ENCODE measurements at regions not wholly inside any gene's neighbourhood (a gene's known extent, or its start where the extent isn't known, plus 50 kb on each side); places are given as distances from the start of the nearest gene placed in this dataset.

DNA sequence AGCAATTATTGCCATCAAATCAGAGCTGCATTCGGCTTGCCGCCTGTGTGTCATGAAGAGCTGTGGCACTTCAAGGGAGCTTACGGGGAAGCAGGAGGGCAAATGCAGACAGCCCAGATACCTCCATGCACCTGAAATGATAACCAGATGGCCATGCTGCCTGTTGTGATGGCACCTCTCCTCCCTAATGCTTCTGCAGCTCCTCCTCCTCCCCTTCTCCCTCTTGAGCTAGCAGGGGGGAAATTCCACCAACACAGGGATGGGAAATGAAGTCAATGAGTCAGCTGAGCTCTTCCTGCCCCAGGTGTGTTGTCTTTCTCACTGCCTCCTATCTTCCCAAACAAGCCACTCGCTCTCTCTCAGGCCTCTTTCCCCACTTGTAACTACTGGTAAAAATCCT, 565.0 kb downstream of the BCOR start:
- no peak overlapping the region for H3K27ac ChIP-seq (ENCODE audit: low read depth in 2 of 2, low read length in 1 of 2)

DNA sequence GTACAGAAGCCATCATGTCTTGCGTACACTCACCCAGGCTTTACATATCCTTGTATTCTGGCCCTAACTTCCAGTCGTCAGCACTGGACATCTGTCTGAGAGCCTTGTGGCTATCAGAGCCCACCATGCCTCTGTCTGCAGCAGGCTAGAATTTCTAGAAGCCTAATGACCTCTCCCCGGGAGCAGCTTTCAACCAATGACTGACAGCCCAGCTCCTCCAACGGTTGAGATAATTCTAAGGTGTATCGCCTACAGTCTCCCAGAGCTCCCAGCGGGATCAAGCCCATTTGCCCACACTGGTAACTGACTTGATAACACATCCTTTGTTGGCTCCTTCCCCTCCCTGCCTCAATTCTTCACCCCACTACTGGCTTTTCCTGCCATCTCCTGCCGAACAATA, 562.8 kb downstream of the BCOR start:
- Histone ChIP-seq H3K9me3 (no peaks in the 10 kb centered on the region), H3K79me2 (ENCODE audit: insufficient read depth) (no peaks in the 10 kb centered on the region), H3K27me3 (ENCODE audit: insufficient read depth) (peaks cover 32% of the 10 kb centered on the region), H3K4me3 (ENCODE audit: low read depth in 2 of 2, low read length in 1 of 2) (no peak overlapping the region), H2AFZ (ENCODE audit: low read depth) (no peak overlapping the region), H4K20me1 (ENCODE audit: insufficient read depth) (no peaks in the 10 kb centered on the region), H3K4me1 (ENCODE audit: control insufficient read depth in 1 of 2, insufficient read depth in 2 of 2, low read depth in 1 of 2, low read length in 1 of 2) (peaks cover 0 to 2% of the 10 kb centered on the region in 2 experiments; a peak in 1 of 4 replicates), H3K9me2 (no peaks in the 10 kb centered on the region), H3K9ac (no peak overlapping the region), H3K4me2 (no peak overlapping the region), H3K36me3 (replicated peaks in 1 of 2; ENCODE audit: control insufficient read depth in 1 of 2, insufficient read depth in 2 of 2, low read length in 1 of 2) (no peaks in the 10 kb centered on the region), H3F3A (replicated peaks; ENCODE audit: insufficient read depth) (no peaks in the 10 kb centered on the region), H3K27ac (ENCODE audit: low read depth in 2 of 2, low read length in 1 of 2) (no peak overlapping the region)
- TF ChIP-seq, protein P1, sequence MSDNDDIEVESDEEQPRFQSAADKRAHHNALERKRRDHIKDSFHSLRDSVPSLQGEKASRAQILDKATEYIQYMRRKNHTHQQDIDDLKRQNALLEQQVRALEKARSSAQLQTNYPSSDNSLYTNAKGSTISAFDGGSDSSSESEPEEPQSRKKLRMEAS (IDR thresholded peaks at IDR 0.05; ENCODE audit: low read depth), result no peak
- TF ChIP-seq EZH2phosphoT487 (IDR thresholded peaks at IDR 0.05; ENCODE audit: borderline replicate concordance, low read depth), result no peak
- TF ChIP-seq, protein P2, sequence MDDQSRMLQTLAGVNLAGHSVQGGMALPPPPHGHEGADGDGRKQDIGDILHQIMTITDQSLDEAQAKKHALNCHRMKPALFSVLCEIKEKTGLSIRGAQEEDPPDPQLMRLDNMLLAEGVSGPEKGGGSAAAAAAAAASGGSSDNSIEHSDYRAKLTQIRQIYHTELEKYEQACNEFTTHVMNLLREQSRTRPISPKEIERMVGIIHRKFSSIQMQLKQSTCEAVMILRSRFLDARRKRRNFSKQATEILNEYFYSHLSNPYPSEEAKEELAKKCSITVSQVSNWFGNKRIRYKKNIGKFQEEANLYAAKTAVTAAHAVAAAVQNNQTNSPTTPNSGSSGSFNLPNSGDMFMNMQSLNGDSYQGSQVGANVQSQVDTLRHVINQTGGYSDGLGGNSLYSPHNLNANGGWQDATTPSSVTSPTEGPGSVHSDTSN (IDR thresholded peaks at IDR 0.05), result no peak
- no peak for TF ChIP-seq JUND (IDR thresholded peaks at IDR 0.05)
- no peak for TF ChIP-seq ELF1 (IDR thresholded peaks at IDR 0.05)
- TF ChIP-seq GABPA (IDR thresholded peaks at IDR 0.05; ENCODE audit: low read depth), result no peak
- no peak for TF ChIP-seq RAD21 (IDR thresholded peaks at IDR 0.05; ENCODE audit: low read length)
- TF ChIP-seq NRF1 (IDR thresholded peaks at IDR 0.05; ENCODE audit: low read depth, low read length), result no peak
- ChIA-PET POLR2A (no interaction called here), CTCF (no interaction called here)
- 49% methylated on average over 5 of the region's 7 CpGs for WGBS (ENCODE audit: low lambda C conversion rate)
- no peak for DNase-seq

More for the DNA sequence above, 565.0 kb downstream of the BCOR start:
- Histone ChIP-seq H4K20me1 (ENCODE audit: insufficient read depth) (no peaks in the 10 kb centered on the region), H3K27me3 (ENCODE audit: insufficient read depth) (peaks cover 32% of the 10 kb centered on the region), H3F3A (replicated peaks; ENCODE audit: insufficient read depth) (no peaks in the 10 kb centered on the region), H2AFZ (ENCODE audit: low read depth) (no peak overlapping the region), H3K9me2 (no peaks in the 10 kb centered on the region), H3K4me1 (ENCODE audit: control insufficient read depth in 1 of 2, insufficient read depth in 2 of 2, low read depth in 1 of 2, low read length in 1 of 2) (peaks cover 0 to 2% of the 10 kb centered on the region in 2 experiments; a peak in 1 of 4 replicates), H3K9ac (no peak overlapping the region), H3K4me2 (no peak overlapping the region), H3K36me3 (replicated peaks in 1 of 2; ENCODE audit: control insufficient read depth in 1 of 2, insufficient read depth in 2 of 2, low read length in 1 of 2) (no peaks in the 10 kb centered on the region), H3K9me3 (no peaks in the 10 kb centered on the region), H3K79me2 (ENCODE audit: insufficient read depth) (no peaks in the 10 kb centered on the region), H3K4me3 (ENCODE audit: low read depth in 2 of 2, low read length in 1 of 2) (no peak overlapping the region)
- DNase-seq, result no peak
- ChIA-PET CTCF (no interaction called here), POLR2A (no interaction called here)
- TF ChIP-seq RAD21 (IDR thresholded peaks at IDR 0.05; ENCODE audit: low read length) (no peak), RFX5 (IDR thresholded peaks at IDR 0.05; ENCODE audit: low read length) (no peak), GATA2 (CRISPR knock-in tag; IDR thresholded peaks at IDR 0.05) (no peak), FOXM1 (IDR thresholded peaks at IDR 0.05; ENCODE audit: low read depth) (no peak), EP300 (IDR thresholded peaks at IDR 0.05; ENCODE audit: borderline replicate concordance in 1 of 2, low read depth in 1 of 2, low read length in 1 of 2) (no peak), JUND (IDR thresholded peaks at IDR 0.05) (no peak), NFIC (IDR thresholded peaks at IDR 0.05; ENCODE audit: borderline replicate concordance) (no peak), TAF1 (IDR thresholded peaks at IDR 0.05; ENCODE audit: borderline replicate concordance, low read depth, low read length) (no peak), GABPA (IDR thresholded peaks at IDR 0.05; ENCODE audit: low read depth) (no peak), SIN3A (IDR thresholded peaks at IDR 0.05; ENCODE audit: borderline replicate concordance, low read depth, low read length) (no peak), RXRA (IDR thresholded peaks at IDR 0.05; ENCODE audit: borderline replicate concordance, low read depth) (no peak), TCF12 (IDR thresholded peaks at IDR 0.05) (no peak)
- TF ChIP-seq, protein P3, sequence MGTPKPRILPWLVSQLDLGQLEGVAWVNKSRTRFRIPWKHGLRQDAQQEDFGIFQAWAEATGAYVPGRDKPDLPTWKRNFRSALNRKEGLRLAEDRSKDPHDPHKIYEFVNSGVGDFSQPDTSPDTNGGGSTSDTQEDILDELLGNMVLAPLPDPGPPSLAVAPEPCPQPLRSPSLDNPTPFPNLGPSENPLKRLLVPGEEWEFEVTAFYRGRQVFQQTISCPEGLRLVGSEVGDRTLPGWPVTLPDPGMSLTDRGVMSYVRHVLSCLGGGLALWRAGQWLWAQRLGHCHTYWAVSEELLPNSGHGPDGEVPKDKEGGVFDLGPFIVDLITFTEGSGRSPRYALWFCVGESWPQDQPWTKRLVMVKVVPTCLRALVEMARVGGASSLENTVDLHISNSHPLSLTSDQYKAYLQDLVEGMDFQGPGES (IDR thresholded peaks at IDR 0.05; ENCODE audit: low read depth, low read length), result no peak
- TF ChIP-seq, protein P1 (IDR thresholded peaks at IDR 0.05; ENCODE audit: low read depth), result no peak
- TF ChIP-seq, protein P4, sequence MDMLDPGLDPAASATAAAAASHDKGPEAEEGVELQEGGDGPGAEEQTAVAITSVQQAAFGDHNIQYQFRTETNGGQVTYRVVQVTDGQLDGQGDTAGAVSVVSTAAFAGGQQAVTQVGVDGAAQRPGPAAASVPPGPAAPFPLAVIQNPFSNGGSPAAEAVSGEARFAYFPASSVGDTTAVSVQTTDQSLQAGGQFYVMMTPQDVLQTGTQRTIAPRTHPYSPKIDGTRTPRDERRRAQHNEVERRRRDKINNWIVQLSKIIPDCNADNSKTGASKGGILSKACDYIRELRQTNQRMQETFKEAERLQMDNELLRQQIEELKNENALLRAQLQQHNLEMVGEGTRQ (IDR thresholded peaks at IDR 0.05; ENCODE audit: borderline replicate concordance, low read depth, low read length), result no peak
- WGBS (ENCODE audit: low lambda C conversion rate), result 65% methylated on average over 4 of the region's 4 CpGs
